Tibial nerve (tissue), 4 donors: ENCODE measurements at regions not wholly inside any gene's neighbourhood (a gene's known extent, or its start where the extent isn't known, plus 50 kb on each side); places are given as distances from the start of the nearest gene placed in this dataset.

Experiments used
- CTCF ChIP-seq, 5 experiments: fragments of 200-600 bp in 3 of 5; fragments of 450-650 bp in 2 of 5; sonication (generic) in 3 of 5; IDR thresholded peaks; one replicate each; pipeline ENCODE4 v1.5.1; 2016 to 2019; ENCODE audit warnings: antibody characterized with exemption in 5 of 5, mild to moderate bottlenecking in 3 of 5, moderate library complexity in 2 of 5
- EP300 ChIP-seq, 2 donors: sonication (generic); formaldehyde crosslinking; IDR thresholded peaks; one replicate each; pipeline ENCODE4 v1.6.1; 2017; ENCODE audit warnings: antibody characterized with exemption in 2 of 2, mild to moderate bottlenecking in 1 of 2

- TF ChIP-seq CTCF (IDR thresholded peaks at IDR 0.05) (no peak), EP300 (IDR thresholded peaks at IDR 0.05) (no peak)
Observed at GRCh38 chr6:14571746-14572145, 454.2 kb downstream of the CD83 start.
